T-cell (primary cell): ENCODE measurements at regions not wholly inside any gene's neighbourhood (a gene's known extent, or its start where the extent isn't known, plus 50 kb on each side); places are given as distances from the start of the nearest gene placed in this dataset.

Experiments
- ATAC-seq, 4 experiments: fragments of 200-7000 bp in 3 of 4; fragments of 150-1000 bp in 1 of 4; cut with Tn5 transposase; replicated peaks in 1 of 4; 1 replicate in 3 of 4; 2 replicates in 1 of 4; pipeline ENCODE4 v1.10.0; 2021; ENCODE audit warnings: moderate library complexity in 3 of 4, mild to moderate bottlenecking in 2 of 4, moderate number of reproducible peaks in 1 of 4
- CTCF ChIA-PET, 2 donors: fragments of 300-600 bp; sonication (Branson Sonifier 250); formaldehyde crosslinking; loops; one replicate each; lab custom pipeline; 2022; ENCODE audit warnings: antibody characterized with exemption in 2 of 2; lab: Charles Lee
- POLR2A ChIA-PET, 2 donors: fragments of 300-600 bp; sonication (Branson Sonifier 250); formaldehyde crosslinking; loops; one replicate each; lab custom pipeline; 2022; ENCODE audit warnings: antibody characterized with exemption in 2 of 2; lab: Charles Lee
- DNase-seq, 35 experiments: peaks; one replicate each; pipeline versions ENCODE4 v3.0.0 to v3.0.0-alpha.2; 2013 to 2023
- H3K27ac ChIP-seq: one replicate; pipeline ENCODE4 v1.5.1; 2013; ENCODE audit warnings: low read length
- H3K27me3 ChIP-seq, 2 experiments: replicated peaks in 1 of 2; 1 replicate in 1 of 2; 2 replicates in 1 of 2; pipeline versions ENCODE4 v1.6.1 to v1.7.0; 2013; ENCODE audit warnings: low read length in 1 of 2, mixed read lengths in 1 of 2; ENCODE audit not compliant: control insufficient read depth in 2 of 2, insufficient read depth in 2 of 2; ENCODE audit errors: extremely low read depth in 1 of 2
- H3K36me3 ChIP-seq, 2 donors: 1 replicate in 1 of 2; 2 replicates in 1 of 2; pipeline versions ENCODE4 v1.6.1 to v1.7.0; 2013; ENCODE audit warnings: low read length in 1 of 2; ENCODE audit not compliant: control insufficient read depth in 2 of 2, insufficient read depth in 1 of 2; ENCODE audit errors: extremely low read depth in 1 of 2
- H3K4me1 ChIP-seq, 2 experiments: 1 replicate in 1 of 2; 2 replicates in 1 of 2; pipeline versions ENCODE4 v1.6.1 to v1.7.0; 2013; ENCODE audit warnings: low read length in 2 of 2, mixed read lengths in 1 of 2; ENCODE audit not compliant: insufficient read depth in 2 of 2, control insufficient read depth in 1 of 2; ENCODE audit errors: extremely low read depth in 1 of 2
- H3K4me3 ChIP-seq, 2 donors: 1 replicate in 1 of 2; 2 replicates in 1 of 2; pipeline versions ENCODE4 v1.5.1 to v1.7.0; 2013; ENCODE audit warnings: mild to moderate bottlenecking in 2 of 2, low read length in 1 of 2, moderate library complexity in 1 of 2; ENCODE audit not compliant: control insufficient read depth in 1 of 2; ENCODE audit errors: extremely low read depth in 1 of 2
- H3K9me3 ChIP-seq: 2 replicates; pipeline ENCODE4 v1.7.0; 2013
- H3K27ac Mint-ChIP-seq, 2 donors: one replicate each; pipeline ENCODE4 v1.8.0; 2020 to 2021; ENCODE audit warnings: mild to moderate bottlenecking in 2 of 2, mixed read lengths in 2 of 2
- H3K27me3 Mint-ChIP-seq, 2 donors: one replicate each; pipeline ENCODE4 v1.8.0; 2021 to 2022; ENCODE audit warnings: mixed read lengths in 2 of 2
- H3K36me3 Mint-ChIP-seq: one replicate; pipeline ENCODE4 v1.8.0; 2021; ENCODE audit warnings: mixed read lengths
- H3K4me1 Mint-ChIP-seq, 3 donors: one replicate each; pipeline ENCODE4 v1.8.0; 2020 to 2022; ENCODE audit warnings: mixed read lengths in 3 of 3, mild to moderate bottlenecking in 1 of 3
- H3K4me3 Mint-ChIP-seq, 3 donors: one replicate each; pipeline ENCODE4 v1.8.0; 2020 to 2022; ENCODE audit warnings: mild to moderate bottlenecking in 3 of 3, mixed read lengths in 3 of 3, moderate library complexity in 3 of 3
- H3K9me3 Mint-ChIP-seq, 3 donors: one replicate each; pipeline ENCODE4 v1.8.0; 2020 to 2022; ENCODE audit warnings: mixed read lengths in 3 of 3
- WGBS: methylation state at CpG from one replicate; pipeline ENCODE4 v1.1.5; 2013; ENCODE audit warnings: missing lambda C conversion rate; ENCODE audit not compliant: insufficient coverage; 5-methylcytosine and 5-hydroxymethylcytosine counted together

- Histone ChIP-seq H3K27me3 (no peaks in the 10 kb centered on the region), H3K4me1 (no peaks in the 10 kb centered on the region), H3K27ac (no peak overlapping the region), H3K9me3 (no peaks in the 10 kb centered on the region), H3K4me3 (no peak overlapping the region), H3K36me3 (no peaks in the 10 kb centered on the region)
- H3K36me3 Mint-ChIP-seq, result no peaks in the 10 kb centered on the region
- H3K27ac Mint-ChIP-seq, result no peak overlapping the region
- ChIA-PET POLR2A (no interaction called here), CTCF (no interaction called here)
- ATAC-seq (no peak), DNase-seq (no peak)
- no peaks in the 10 kb centered on the region for H3K9me3 Mint-ChIP-seq
- 100% methylated on average over 1 of the region's 5 CpGs for WGBS
- H3K4me3 Mint-ChIP-seq, result no peak overlapping the region
- H3K27me3 Mint-ChIP-seq, result no peaks in the 10 kb centered on the region
- H3K4me1 Mint-ChIP-seq, result no peaks in the 10 kb centered on the region
Measured at GRCh38 chr20:40159276-40159675, 529.8 kb downstream of the MAFB start.

GRCh38 chr20:40156600-40157317, 532.3 kb downstream of the MAFB start:
- ChIA-PET CTCF (no interaction called here), POLR2A (no interaction called here)
- Histone ChIP-seq H3K9me3 (no peaks in the 10 kb centered on the region), H3K27me3 (no peaks in the 10 kb centered on the region), H3K27ac (no peak overlapping the region), H3K4me1 (no peaks in the 10 kb centered on the region), H3K36me3 (no peaks in the 10 kb centered on the region), H3K4me3 (no peak overlapping the region)
- H3K9me3 Mint-ChIP-seq, result no peaks in the 10 kb centered on the region
- WGBS, result no CpG with 5 or more reads among the region's 4 CpGs
- no peaks in the 10 kb centered on the region for H3K4me1 Mint-ChIP-seq
- ATAC-seq (no peak), DNase-seq (no peak)
- no peaks in the 10 kb centered on the region for H3K27me3 Mint-ChIP-seq
- no peak overlapping the region for H3K4me3 Mint-ChIP-seq
- H3K27ac Mint-ChIP-seq, result no peak overlapping the region
- H3K36me3 Mint-ChIP-seq, result no peaks in the 10 kb centered on the region

GRCh38 chr20:40154514-40154913, 534.5 kb downstream of the MAFB start:
- Mint-ChIP-seq H3K36me3 (no peaks in the 10 kb centered on the region), H3K27ac (no peak overlapping the region), H3K4me1 (no peaks in the 10 kb centered on the region), H3K4me3 (no peak overlapping the region), H3K27me3 (peaks cover 0 to 3% of the 10 kb centered on the region in 2 donors), H3K9me3 (no peaks in the 10 kb centered on the region)
- Histone ChIP-seq H3K36me3 (no peaks in the 10 kb centered on the region), H3K27me3 (no peaks in the 10 kb centered on the region), H3K4me3 (no peak overlapping the region), H3K27ac (no peak overlapping the region), H3K9me3 (no peaks in the 10 kb centered on the region), H3K4me1 (no peaks in the 10 kb centered on the region)
- WGBS, result 62% methylated on average over 2 of the region's 2 CpGs
- POLR2A ChIA-PET, result no interaction called here
- ATAC-seq, result no peak
- CTCF ChIA-PET, result no interaction called here
- no peak for DNase-seq

- Histone ChIP-seq H3K9me3 (no peaks in the 10 kb centered on the region), H3K27me3 (no peaks in the 10 kb centered on the region), H3K27ac (no peak overlapping the region), H3K4me1 (no peaks in the 10 kb centered on the region), H3K36me3 (no peaks in the 10 kb centered on the region), H3K4me3 (no peak overlapping the region)
- Mint-ChIP-seq H3K4me1 (no peaks in the 10 kb centered on the region), H3K27me3 (peaks cover 0 to 13% of the 10 kb centered on the region in 2 donors), H3K27ac (no peak overlapping the region), H3K4me3 (no peak overlapping the region), H3K9me3 (peaks cover 0 to 9% (median 0%) of the 10 kb centered on the region in 3 donors), H3K36me3 (no peaks in the 10 kb centered on the region)
- ChIA-PET POLR2A (no interaction called here), CTCF (no interaction called here)
- no peak for DNase-seq
- WGBS, result 57% methylated on average over 1 of the region's 7 CpGs
- ATAC-seq, result no peak
Measured at GRCh38 chr20:40148886-40149285, 540.1 kb downstream of the MAFB start.

GRCh38 chr20:40146071-40146470, 543.0 kb downstream of the MAFB start:
- Mint-ChIP-seq H3K27ac (no peak overlapping the region), H3K27me3 (peaks cover 0 to 15% of the 10 kb centered on the region in 2 donors), H3K4me1 (no peaks in the 10 kb centered on the region), H3K9me3 (peaks cover 0 to 9% (median 0%) of the 10 kb centered on the region in 3 donors), H3K36me3 (no peaks in the 10 kb centered on the region), H3K4me3 (no peak overlapping the region)
- no peaks in the 10 kb centered on the region for H3K9me3 ChIP-seq
- H3K27me3 ChIP-seq, result no peaks in the 10 kb centered on the region
- H3K4me3 ChIP-seq, result no peak overlapping the region
- CTCF ChIA-PET, result no interaction called here
- DNase-seq (no peak), ATAC-seq (no peak)
- H3K4me1 ChIP-seq, result no peaks in the 10 kb centered on the region
- H3K36me3 ChIP-seq, result no peaks in the 10 kb centered on the region
- no peak overlapping the region for H3K27ac ChIP-seq
- POLR2A ChIA-PET, result no interaction called here

GRCh38 chr20:40144581-40144980, 544.5 kb downstream of the MAFB start:
- Mint-ChIP-seq H3K27me3 (peaks cover 0 to 12% of the 10 kb centered on the region in 2 donors), H3K9me3 (peaks cover 0 to 9% (median 0%) of the 10 kb centered on the region in 3 donors), H3K27ac (no peak overlapping the region), H3K4me3 (no peak overlapping the region), H3K36me3 (no peaks in the 10 kb centered on the region), H3K4me1 (no peaks in the 10 kb centered on the region)
- Histone ChIP-seq H3K9me3 (no peaks in the 10 kb centered on the region), H3K27ac (no peak overlapping the region), H3K36me3 (no peaks in the 10 kb centered on the region), H3K27me3 (no peaks in the 10 kb centered on the region), H3K4me1 (no peaks in the 10 kb centered on the region), H3K4me3 (no peak overlapping the region)
- CTCF ChIA-PET, result no interaction called here
- ATAC-seq (no peak), DNase-seq (no peak)
- POLR2A ChIA-PET, result no interaction called here
- WGBS, result no CpG with 5 or more reads among the region's 4 CpGs

- Histone ChIP-seq H3K4me1 (no peaks in the 10 kb centered on the region), H3K36me3 (no peaks in the 10 kb centered on the region), H3K27ac (no peak overlapping the region), H3K9me3 (peaks cover 4% of the 10 kb centered on the region), H3K27me3 (no peaks in the 10 kb centered on the region), H3K4me3 (no peak overlapping the region)
- ChIA-PET POLR2A (interaction anchor here in 1 of 2 donors (0.8 kb wide), 1 partner anchor 605 kb away, joined by 4 read pairs; no protein-coding TSS in a partner anchor), CTCF (no interaction called here)
- Mint-ChIP-seq H3K4me1 (no peaks in the 10 kb centered on the region), H3K4me3 (no peak overlapping the region), H3K36me3 (no peaks in the 10 kb centered on the region), H3K27ac (no peak overlapping the region), H3K27me3 (no peaks in the 10 kb centered on the region), H3K9me3 (peaks cover 0 to 5% (median 0%) of the 10 kb centered on the region in 3 donors)
- ATAC-seq (no peak), DNase-seq (no peak)
- 83% methylated on average over 1 of the region's 1 CpG for WGBS
Measured at GRCh38 chr20:40134176-40134575, 554.9 kb downstream of the MAFB start.
